ENCODE measurements at regions not wholly inside any gene's neighbourhood (a gene's known extent, or its start where the extent isn't known, plus 50 kb on each side); places are given as distances from the start of the nearest gene placed in this dataset.
A peak's percentile ranks its signal among the peaks of the same experiment; 100 is the strongest.

DNA sequence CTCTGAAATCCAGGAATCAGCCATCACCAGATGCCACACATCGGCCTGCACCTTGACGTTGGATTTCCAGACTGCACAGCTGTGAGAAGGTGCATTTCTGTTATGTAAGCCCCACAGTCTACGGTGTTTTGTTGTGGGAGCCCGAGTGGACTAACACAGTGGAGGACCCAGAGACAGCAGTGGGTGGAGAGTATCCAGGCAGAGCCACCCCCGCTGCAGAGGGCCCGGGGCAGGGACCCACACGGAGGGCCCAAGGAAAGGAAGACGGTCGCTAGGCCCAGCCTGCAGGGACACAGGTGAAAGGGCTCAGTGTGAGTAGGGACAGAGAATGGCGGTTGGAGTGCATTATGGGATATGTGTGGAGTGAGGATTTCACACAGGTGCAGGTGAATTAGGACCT lies 288.3 kb upstream of the AJAP1 start:
- no peak overlapping the region for H3K4me2 ChIP-seq (ENCODE audit: low read length)
- H2AFZ ChIP-seq (ENCODE audit: low read depth, low read length), result no peak overlapping the region
- no peaks in the 10 kb centered on the region for H3K27me3 ChIP-seq (ENCODE audit: low read depth, low read length)
- no peaks in the 10 kb centered on the region for H4K20me1 ChIP-seq (ENCODE audit: insufficient read depth, low read length)
- H3K4me3 ChIP-seq (ENCODE audit: low read length), result no peak overlapping the region
- no peaks in the 10 kb centered on the region for H3K79me2 ChIP-seq (ENCODE audit: low read length)
- no peaks in the 10 kb centered on the region for H3K9me3 ChIP-seq (ENCODE audit: insufficient read depth, low read length)
- no peaks in the 10 kb centered on the region for H3K36me3 ChIP-seq (replicated peaks; ENCODE audit: low read depth, low read length)
- TF ChIP-seq, protein P1, sequence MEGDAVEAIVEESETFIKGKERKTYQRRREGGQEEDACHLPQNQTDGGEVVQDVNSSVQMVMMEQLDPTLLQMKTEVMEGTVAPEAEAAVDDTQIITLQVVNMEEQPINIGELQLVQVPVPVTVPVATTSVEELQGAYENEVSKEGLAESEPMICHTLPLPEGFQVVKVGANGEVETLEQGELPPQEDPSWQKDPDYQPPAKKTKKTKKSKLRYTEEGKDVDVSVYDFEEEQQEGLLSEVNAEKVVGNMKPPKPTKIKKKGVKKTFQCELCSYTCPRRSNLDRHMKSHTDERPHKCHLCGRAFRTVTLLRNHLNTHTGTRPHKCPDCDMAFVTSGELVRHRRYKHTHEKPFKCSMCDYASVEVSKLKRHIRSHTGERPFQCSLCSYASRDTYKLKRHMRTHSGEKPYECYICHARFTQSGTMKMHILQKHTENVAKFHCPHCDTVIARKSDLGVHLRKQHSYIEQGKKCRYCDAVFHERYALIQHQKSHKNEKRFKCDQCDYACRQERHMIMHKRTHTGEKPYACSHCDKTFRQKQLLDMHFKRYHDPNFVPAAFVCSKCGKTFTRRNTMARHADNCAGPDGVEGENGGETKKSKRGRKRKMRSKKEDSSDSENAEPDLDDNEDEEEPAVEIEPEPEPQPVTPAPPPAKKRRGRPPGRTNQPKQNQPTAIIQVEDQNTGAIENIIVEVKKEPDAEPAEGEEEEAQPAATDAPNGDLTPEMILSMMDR (IDR thresholded peaks at IDR 0.05; ENCODE audit: low read depth, low read length), result no peak
- no peak for TF ChIP-seq EZH2phosphoT487 (IDR thresholded peaks at IDR 0.05; ENCODE audit: low read depth)
- H3K4me1 ChIP-seq (ENCODE audit: low read length), result no peaks in the 10 kb centered on the region
- no peak overlapping the region for H3K9ac ChIP-seq (ENCODE audit: low read length)
- no peak overlapping the region for H3K27ac ChIP-seq (ENCODE audit: low read length)

- Histone ChIP-seq H3K36me3 (replicated peaks; ENCODE audit: low read depth, low read length) (no peaks in the 10 kb centered on the region), H3K4me2 (ENCODE audit: low read length) (no peak overlapping the region), H3K4me1 (ENCODE audit: low read length) (no peaks in the 10 kb centered on the region), H4K20me1 (ENCODE audit: insufficient read depth, low read length) (no peaks in the 10 kb centered on the region), H3K27ac (ENCODE audit: low read length) (no peak overlapping the region), H3K9ac (ENCODE audit: low read length) (no peak overlapping the region), H3K4me3 (ENCODE audit: low read length) (no peak overlapping the region), H3K27me3 (ENCODE audit: low read depth, low read length) (no peaks in the 10 kb centered on the region), H3K79me2 (ENCODE audit: low read length) (no peaks in the 10 kb centered on the region), H2AFZ (ENCODE audit: low read depth, low read length) (no peak overlapping the region), H3K9me3 (ENCODE audit: insufficient read depth, low read length) (no peaks in the 10 kb centered on the region)
- TF ChIP-seq, protein P1 (IDR thresholded peaks at IDR 0.05; ENCODE audit: low read depth, low read length), result 0 out of 2 replicates have a peak, but pooled peaks have one; percentile 16
- no peak for TF ChIP-seq EZH2phosphoT487 (IDR thresholded peaks at IDR 0.05; ENCODE audit: low read depth)
Measured at GRCh38 chr1:4367230-4367777, 287.1 kb upstream of the AJAP1 start.

GRCh38 chr1:4369335-4369734 lies 285.1 kb upstream of the AJAP1 start:
- TF ChIP-seq EZH2phosphoT487 (IDR thresholded peaks at IDR 0.05; ENCODE audit: low read depth), result no peak
- H4K20me1 ChIP-seq (ENCODE audit: insufficient read depth, low read length), result no peaks in the 10 kb centered on the region

DNA sequence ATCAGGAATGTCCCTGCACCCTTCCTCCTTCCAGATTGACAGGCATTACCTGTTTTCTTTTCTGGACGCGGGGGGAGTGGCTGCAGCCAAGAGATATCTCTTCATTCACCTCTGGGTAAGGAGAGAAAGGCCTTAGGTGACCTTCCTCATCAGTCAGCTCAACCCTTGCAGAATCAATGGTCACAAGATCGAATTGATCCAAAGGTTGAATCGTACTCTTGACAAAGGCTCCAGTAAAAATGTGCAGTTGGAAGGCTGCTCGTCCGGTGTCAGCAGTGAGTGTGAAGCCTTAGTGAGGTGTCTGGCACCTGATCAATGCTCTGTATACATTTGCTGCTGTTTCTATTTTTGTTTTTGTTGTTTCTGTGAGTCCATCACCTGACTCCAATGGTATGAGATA lies 282.6 kb upstream of the AJAP1 start:
- Histone ChIP-seq H3K27me3 (ENCODE audit: low read depth, low read length) (no peaks in the 10 kb centered on the region), H3K9ac (ENCODE audit: low read length) (no peak overlapping the region), H4K20me1 (ENCODE audit: insufficient read depth, low read length) (no peaks in the 10 kb centered on the region), H3K4me2 (ENCODE audit: low read length) (no peak overlapping the region), H2AFZ (ENCODE audit: low read depth, low read length) (no peak overlapping the region), H3K9me3 (ENCODE audit: insufficient read depth, low read length) (no peaks in the 10 kb centered on the region), H3K27ac (ENCODE audit: low read length) (no peak overlapping the region), H3K4me1 (ENCODE audit: low read length) (no peaks in the 10 kb centered on the region), H3K79me2 (ENCODE audit: low read length) (no peaks in the 10 kb centered on the region), H3K36me3 (replicated peaks; ENCODE audit: low read depth, low read length) (no peaks in the 10 kb centered on the region), H3K4me3 (ENCODE audit: low read length) (no peak overlapping the region)
- TF ChIP-seq EZH2phosphoT487 (IDR thresholded peaks at IDR 0.05; ENCODE audit: low read depth), result no peak
- TF ChIP-seq, protein P1 (IDR thresholded peaks at IDR 0.05; ENCODE audit: low read depth, low read length), result no peak

More at GRCh38 chr1:4369335-4369734, 285.1 kb upstream of the AJAP1 start:
- Histone ChIP-seq H3K9ac (ENCODE audit: low read length) (no peak overlapping the region), H3K4me2 (ENCODE audit: low read length) (no peak overlapping the region), H3K9me3 (ENCODE audit: insufficient read depth, low read length) (no peaks in the 10 kb centered on the region), H3K4me3 (ENCODE audit: low read length) (no peak overlapping the region), H3K36me3 (replicated peaks; ENCODE audit: low read depth, low read length) (no peaks in the 10 kb centered on the region), H3K27ac (ENCODE audit: low read length) (no peak overlapping the region), H3K27me3 (ENCODE audit: low read depth, low read length) (no peaks in the 10 kb centered on the region), H3K79me2 (ENCODE audit: low read length) (no peaks in the 10 kb centered on the region), H2AFZ (ENCODE audit: low read depth, low read length) (no peak overlapping the region), H3K4me1 (ENCODE audit: low read length) (no peaks in the 10 kb centered on the region)
